Renal cortex interstitium (tissue), 11 donors: ENCODE measurements at regions not wholly inside any gene's neighbourhood (a gene's known extent, or its start where the extent isn't known, plus 50 kb on each side); places are given as distances from the start of the nearest gene placed in this dataset.

ENCODE experiments used
- DNase-seq, 11 donors: peaks; one replicate each; pipeline ENCODE4 v3.0.0-alpha.2; 2013; ENCODE audit warnings: low read depth in 9 of 11, low spot score in 4 of 11; ENCODE audit errors: extremely low read depth in 1 of 11

DNA sequence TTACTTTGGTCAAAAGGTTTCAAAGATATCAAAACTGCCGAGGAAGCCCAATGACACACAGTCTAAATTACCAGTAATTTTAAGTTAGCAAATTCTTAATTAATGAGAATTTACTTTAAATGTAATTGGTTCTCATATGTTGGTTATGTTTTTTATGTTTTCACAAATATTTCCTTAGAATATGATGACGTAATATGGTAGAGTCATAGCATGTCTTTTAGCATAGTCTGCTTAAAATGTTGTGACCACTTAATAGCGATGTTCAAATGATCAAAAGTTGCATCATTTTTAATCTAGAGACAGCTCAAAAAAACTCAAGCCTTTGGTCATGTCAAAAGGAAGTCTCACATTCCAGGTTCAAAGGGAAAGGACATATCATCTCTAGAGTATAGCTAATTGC lies 123.3 kb upstream of the ST6GAL2 start:
- no peak for DNase-seq

DNA sequence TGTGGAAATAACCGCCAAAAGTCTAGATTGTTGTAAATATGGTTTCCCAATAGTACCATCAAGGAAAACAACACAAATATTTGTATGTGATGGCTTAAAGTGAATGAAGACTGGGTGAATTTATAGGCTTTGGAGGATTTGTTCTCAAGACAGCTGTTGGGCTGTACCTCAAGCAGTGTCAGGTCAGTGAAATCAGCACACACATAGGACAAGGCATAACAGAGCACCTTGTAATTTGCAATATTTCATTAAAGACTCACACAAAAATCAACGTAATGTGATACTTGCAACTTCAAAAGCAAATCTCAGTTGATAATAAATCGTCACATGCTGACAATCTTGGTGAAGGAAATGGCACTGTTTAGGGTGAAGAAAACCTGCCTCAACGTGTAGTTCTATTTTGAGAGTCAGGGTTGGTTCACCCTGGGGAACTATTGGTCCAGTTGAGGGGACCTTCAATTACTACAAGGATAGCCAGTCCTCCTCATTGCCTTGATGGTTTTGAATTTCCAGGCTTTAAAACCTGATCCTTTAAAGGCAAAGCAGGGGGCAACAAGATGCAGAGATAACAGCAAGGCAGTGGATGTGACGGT lies 126.8 kb upstream of the ST6GAL2 start:
- peak in 1 of 11 donors; percentile 32 for DNase-seq

DNA sequence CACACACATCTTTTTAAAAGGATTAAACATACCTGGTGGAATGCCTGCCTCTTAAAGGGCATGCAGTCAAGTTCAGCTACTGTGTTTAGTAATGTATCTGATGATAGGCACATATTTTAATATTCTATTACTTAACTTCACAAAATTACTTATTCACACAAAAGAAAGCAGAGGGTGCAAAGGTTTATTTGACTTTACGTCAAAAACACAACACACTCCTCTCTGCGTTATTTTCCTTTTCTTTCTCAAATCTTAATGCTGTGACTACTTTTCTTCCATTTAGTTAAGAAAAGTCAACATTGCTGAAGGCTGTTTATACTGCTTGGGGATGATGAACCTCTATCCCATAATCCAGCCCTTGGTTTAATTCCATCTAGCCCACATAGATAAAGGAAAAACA lies 127.9 kb upstream of the ST6GAL2 start:
- DNase-seq = no peak

DNA sequence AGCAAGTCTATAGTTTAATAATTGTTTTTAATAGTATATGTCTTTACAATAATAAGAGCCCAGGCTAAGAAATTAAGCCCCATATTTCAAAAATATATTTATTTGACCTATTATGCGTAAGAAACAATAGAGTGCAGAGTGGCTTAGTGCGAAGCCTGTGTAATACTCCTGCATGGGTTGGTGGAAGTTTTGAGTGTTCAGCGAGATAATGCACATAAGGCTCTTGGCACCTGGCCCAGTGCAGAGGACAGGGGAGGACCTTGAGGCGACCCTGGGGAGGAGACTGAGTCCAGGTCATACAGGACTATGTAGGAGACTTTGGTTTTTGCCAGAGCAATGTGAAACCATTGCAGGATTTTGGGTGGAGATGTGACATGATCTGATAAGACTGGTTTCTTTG lies 132.4 kb upstream of the ST6GAL2 start:
- no peak for DNase-seq

GRCh38 chr2:107020392-107020791 lies 134.4 kb upstream of the ST6GAL2 start:
- peak in 2 of 11 donors; percentile 32 to 56 for DNase-seq

- DNase-seq = no peak
Measured at GRCh38 chr2:107024269-107024668, 138.3 kb upstream of the ST6GAL2 start.

- DNase-seq = no peak
Measured at GRCh38 chr2:107025291-107025857, 139.4 kb upstream of the ST6GAL2 start.

GRCh38 chr2:107025869-107026380 lies 140.0 kb upstream of the ST6GAL2 start:
- DNase-seq = no peak

- no peak for DNase-seq
Measured at GRCh38 chr2:107027205-107027604, 141.2 kb upstream of the ST6GAL2 start.

- no peak for DNase-seq
Measured at GRCh38 chr2:107027810-107028209, 141.8 kb upstream of the ST6GAL2 start.

- no peak for DNase-seq
Measured at GRCh38 chr2:107028661-107029060, 142.7 kb upstream of the ST6GAL2 start.

GRCh38 chr2:107036293-107036692 lies 150.3 kb upstream of the ST6GAL2 start:
- DNase-seq = no peak

DNA sequence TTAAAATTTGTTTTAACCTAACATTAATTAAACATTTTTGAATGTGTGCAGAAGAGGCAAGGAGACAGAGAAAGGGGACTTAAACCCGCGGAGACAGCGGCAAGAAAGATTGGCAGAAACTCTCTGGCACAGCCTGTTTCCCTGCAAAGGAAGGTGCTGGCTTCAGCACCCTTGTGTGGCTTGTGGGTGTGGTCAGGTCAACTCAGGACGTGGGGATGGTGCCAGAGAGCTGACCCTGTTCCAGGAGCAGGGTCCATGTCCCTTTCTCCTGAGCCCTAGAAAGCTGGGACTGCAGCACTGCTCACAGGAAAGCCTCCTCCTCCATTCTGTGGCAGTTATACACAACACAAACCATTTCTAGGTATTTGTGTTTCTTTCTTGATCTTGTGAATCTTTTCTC lies 176.2 kb upstream of the ST6GAL2 start:
- no peak for DNase-seq

DNA sequence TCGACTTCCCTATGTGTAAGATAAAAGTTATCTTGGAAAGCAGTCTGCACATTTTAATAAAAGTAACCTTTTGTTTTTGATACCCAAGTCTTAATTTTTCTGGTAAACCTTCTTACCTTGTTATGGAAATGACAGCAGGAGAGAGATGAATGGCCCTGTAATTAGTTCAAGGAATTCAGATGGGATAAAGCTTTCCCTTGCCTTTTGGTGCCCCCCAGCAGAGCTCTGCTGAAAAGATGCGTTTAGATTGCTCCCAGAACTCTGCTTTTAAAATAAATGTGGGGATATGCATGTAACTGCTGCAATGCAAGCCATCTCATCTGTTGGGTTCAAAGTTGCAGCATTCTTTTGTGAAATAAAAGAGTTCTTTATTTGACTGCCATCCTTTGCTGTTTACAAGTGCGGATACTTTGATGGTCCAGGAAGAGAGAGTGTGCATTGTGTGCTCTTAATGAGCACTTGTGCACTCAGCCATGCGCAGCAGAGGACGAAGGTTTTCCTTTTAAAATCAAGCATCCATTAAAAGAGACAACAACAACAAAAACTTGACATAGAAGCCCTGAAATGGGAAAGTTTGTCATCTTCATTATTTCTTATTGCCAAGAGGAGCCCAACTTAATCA lies 176.7 kb upstream of the ST6GAL2 start:
- no peak for DNase-seq

DNA sequence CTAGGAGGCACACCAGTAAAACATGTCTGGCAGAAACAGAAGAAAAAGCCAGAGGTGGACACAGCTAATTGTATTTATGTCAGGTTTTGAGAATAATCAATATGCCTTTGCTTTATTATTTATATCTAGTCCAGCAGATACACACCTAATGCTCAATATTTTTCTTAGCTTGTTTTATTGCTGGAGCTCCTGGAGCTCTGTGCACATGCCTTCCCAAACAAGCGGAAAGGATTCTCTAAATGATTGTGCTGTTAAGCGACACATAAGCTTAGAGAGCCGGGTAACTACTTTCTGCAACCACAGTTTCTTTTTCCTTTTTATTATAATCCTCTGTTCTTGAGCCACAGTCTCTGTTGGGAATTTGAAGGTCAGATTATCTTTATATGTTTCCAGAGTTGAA lies 177.3 kb upstream of the ST6GAL2 start:
- no peak for DNase-seq

DNA sequence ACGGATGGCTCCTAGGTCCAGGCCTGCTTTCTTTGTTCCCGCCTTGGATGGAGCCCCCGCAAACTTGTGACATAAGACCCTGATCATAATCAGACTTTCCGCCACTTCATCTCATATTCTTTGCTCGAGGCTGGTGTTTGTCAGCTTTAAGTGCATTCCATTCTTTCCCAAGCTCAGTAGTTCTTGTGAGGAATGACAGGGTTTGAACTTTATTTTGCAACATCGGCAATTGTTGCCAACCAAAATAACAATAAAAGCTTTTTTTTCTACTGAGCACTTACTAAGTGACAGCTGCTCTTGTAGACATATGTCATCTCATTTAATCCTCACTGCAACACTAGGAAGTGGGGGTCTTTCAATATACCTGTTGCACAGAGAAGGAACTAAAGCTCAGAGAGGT lies 178.8 kb upstream of the ST6GAL2 start:
- peak in 4 of 11 donors; percentile 5 to 33 (median 22) for DNase-seq

GRCh38 chr2:107068069-107068916 lies 182.3 kb upstream of the ST6GAL2 start:
- peak in 8 of 11 donors; percentile 9 to 41 (median 23) for DNase-seq

DNA sequence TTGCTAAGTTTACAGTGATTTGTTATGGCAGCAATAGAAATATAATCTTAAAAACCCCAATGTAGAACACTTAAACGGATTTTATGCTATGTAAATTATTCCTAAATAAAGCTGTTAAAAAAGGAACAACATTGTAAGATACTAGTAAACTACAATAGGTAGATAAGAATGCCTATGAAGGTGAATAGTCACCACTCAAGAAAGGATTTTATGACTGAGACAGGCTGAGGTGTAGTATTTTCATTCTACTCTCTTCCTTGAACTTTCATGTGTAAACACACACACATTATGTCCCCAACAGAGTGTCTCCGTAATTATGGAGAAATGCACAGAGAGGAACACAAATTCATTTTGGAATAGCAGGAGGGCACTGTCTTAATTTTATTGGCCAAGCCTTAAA lies 183.9 kb upstream of the ST6GAL2 start:
- DNase-seq = no peak

DNA sequence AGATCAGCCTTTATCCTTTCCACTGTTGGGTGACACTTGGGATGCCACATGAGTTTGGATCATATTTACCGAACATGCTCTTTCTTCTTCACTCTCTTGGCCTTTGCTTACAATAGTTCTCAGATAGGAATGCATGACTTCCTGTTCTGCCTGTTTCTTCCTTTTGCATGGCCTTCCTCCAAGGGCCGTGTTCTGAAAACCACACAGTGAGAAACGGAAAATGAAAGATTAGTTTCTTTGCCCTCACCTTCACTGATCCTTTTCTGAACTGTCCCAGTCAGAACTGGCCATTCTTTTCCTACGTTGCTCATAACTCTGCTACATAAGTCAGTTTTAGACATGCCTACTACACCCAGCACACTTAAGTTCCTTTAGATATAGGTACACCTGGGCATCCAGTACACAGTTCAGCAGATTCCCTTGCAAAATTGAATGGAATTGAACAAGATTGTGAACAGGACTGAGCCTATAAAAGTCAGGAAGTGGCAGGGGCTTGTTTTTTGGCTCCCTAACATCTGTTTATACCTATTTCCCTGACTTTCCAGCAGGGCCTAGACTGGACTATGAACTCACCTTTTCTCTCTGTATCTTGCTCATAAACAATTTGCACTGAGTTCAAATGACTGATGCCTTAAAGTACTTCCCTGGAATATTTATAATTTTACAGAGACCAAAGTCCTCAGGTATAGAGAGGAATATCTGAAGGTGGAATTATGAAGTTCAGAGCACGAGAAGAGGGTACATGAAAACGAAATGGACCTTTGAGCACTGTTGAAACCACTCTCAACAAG lies 186.4 kb upstream of the ST6GAL2 start:
- DNase-seq = no peak
